ENCODE measurements at regions not wholly inside any gene's neighbourhood (a gene's known extent, or its start where the extent isn't known, plus 50 kb on each side); places are given as distances from the start of the nearest gene placed in this dataset.

DNA sequence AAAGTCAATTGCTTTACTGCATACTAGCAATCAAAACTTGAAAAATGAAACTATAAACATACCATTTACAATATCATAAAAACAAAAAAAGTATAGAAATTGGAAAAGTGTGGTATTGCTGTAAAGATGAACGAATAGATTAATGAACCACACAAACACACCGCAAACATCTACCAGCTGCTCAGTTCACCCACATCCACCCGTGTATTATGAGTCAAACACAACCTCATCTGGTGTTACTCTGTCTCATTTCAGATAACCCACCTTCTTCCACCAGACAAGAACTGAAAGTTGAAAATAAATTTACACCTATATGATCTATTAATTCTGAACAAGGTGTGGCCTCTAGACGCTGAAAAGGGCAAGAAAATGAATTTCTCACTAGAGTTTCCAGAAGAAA, 53.3 kb downstream of the BLID start:
- DNase-seq (ENCODE audit: low read depth): peak; percentile 5
- no peak overlapping the region for H3K4me3 ChIP-seq (ENCODE audit: low read depth, low read length)
- TF ChIP-seq, protein P1, sequence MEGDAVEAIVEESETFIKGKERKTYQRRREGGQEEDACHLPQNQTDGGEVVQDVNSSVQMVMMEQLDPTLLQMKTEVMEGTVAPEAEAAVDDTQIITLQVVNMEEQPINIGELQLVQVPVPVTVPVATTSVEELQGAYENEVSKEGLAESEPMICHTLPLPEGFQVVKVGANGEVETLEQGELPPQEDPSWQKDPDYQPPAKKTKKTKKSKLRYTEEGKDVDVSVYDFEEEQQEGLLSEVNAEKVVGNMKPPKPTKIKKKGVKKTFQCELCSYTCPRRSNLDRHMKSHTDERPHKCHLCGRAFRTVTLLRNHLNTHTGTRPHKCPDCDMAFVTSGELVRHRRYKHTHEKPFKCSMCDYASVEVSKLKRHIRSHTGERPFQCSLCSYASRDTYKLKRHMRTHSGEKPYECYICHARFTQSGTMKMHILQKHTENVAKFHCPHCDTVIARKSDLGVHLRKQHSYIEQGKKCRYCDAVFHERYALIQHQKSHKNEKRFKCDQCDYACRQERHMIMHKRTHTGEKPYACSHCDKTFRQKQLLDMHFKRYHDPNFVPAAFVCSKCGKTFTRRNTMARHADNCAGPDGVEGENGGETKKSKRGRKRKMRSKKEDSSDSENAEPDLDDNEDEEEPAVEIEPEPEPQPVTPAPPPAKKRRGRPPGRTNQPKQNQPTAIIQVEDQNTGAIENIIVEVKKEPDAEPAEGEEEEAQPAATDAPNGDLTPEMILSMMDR (IDR thresholded peaks at IDR 0.05; ENCODE audit: insufficient read depth, low read depth, low read length, missing control alignments): no peak

DNA sequence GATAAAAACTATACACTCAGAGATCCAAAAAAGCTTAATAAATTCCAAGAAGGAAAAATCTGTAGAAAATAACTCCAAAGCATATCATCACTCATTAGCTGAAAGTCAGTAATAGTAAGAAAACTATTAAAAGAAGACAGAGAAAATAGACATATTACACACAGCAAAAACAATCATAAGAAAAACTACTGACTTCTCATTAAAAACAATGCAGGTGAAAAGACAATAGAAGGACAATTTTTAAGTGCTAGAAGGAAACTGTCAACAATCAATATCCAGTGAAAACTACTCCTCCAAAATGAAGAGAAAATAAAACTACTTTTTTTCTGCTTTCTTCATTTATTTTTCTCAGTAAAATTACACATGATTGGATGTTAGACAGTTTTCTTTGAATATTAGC, 56.5 kb downstream of the BLID start:
- no peak overlapping the region for H3K4me3 ChIP-seq (ENCODE audit: low read depth, low read length)
- TF ChIP-seq, protein P1 (IDR thresholded peaks at IDR 0.05; ENCODE audit: insufficient read depth, low read depth, low read length, missing control alignments): no peak
- DNase-seq (ENCODE audit: low read depth): no peak

DNA sequence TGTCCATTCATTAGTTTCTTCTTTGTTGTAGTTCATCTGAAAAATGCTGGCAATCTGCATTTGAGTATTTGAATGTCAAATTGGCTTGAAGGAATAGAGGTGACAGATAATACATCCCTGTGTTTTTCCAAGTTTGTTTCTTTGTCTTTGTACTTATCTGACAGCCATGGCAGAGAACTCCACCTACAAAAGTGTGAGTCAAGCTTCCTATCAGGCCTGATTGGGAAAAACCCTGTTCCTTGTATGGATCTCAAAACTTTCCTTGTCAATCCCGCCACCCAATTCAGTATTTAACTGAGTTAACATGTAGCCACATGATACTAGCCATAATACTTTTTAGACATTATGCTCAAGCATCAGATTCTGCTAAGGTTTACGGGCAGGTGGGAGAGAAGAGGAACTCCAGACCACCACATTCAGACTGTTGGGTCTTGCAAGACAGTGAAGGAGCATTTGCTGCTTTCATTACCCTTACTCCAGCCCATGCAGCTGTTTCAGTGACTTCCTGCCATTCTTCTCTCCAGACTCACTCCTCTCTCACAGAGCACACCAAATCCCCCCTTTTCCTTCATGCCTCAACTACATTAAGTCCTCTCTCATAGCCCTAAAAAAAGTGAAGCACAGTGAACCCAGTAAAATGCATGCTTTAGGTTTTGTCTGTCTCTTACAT, 65.9 kb downstream of the BLID start:
- no peak overlapping the region for H3K4me3 ChIP-seq (ENCODE audit: low read depth, low read length)
- TF ChIP-seq, protein P1 (IDR thresholded peaks at IDR 0.05; ENCODE audit: insufficient read depth, low read depth, low read length, missing control alignments): no peak
- DNase-seq (ENCODE audit: low read depth): no peak

DNA sequence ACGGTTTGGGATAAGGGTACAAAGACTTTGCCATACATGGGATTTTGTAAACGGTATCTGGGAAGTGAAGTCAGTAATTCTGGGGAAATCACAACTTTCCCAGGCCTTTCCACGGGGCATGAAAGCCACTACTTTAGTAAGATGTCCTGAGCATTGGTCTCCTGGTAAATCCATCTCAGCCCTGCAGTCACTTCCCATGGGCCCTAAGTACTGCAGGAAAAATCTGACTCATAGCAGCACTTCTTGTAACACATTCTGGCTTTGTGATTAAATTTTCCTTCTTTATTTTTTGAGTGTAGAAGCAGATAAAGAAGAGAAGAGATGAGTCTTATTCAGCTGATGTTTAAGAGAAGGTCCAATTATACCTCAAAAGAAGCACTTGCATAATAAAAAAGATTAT, 67.6 kb downstream of the BLID start:
- TF ChIP-seq, protein P1 (IDR thresholded peaks at IDR 0.05; ENCODE audit: insufficient read depth, low read depth, low read length, missing control alignments): no peak
- DNase-seq (ENCODE audit: low read depth): no peak
- no peak overlapping the region for H3K4me3 ChIP-seq (ENCODE audit: low read depth, low read length)

GRCh38 chr11:122046846-122047245, 69.2 kb downstream of the BLID start:
- no peak overlapping the region for H3K4me3 ChIP-seq (ENCODE audit: low read depth, low read length)
- no peak for DNase-seq (ENCODE audit: low read depth)
- TF ChIP-seq, protein P1 (IDR thresholded peaks at IDR 0.05; ENCODE audit: insufficient read depth, low read depth, low read length, missing control alignments): no peak

- TF ChIP-seq, protein P1 (IDR thresholded peaks at IDR 0.05; ENCODE audit: insufficient read depth, low read depth, low read length, missing control alignments): no peak
- no peak for DNase-seq (ENCODE audit: low read depth)
- H3K4me3 ChIP-seq (ENCODE audit: low read depth, low read length): no peak overlapping the region
Measured at GRCh38 chr11:122046438-122046837, 69.6 kb downstream of the BLID start.

DNA sequence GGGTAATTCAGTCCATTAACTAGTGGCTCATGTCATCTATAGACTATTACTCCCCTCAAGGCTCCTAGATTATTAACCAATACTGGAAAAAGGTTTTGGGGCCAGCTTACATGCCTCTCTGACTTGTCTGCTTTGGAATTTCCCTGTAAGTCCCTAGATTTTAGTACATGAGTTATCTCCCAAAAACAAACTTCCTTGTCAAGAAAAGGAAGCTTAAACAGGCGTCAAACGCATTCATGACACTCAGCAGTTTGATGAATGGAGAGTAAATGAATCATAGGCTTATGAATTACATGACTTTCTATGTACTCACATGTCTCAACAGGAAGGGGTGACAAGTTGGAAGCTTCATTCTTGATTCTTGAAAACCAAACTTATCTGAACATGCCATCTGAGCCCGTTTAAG, 70.8 kb downstream of the BLID start:
- no peak for DNase-seq (ENCODE audit: low read depth)
- TF ChIP-seq, protein P1 (IDR thresholded peaks at IDR 0.05; ENCODE audit: insufficient read depth, low read depth, low read length, missing control alignments): no peak

More for the DNA sequence above, 70.8 kb downstream of the BLID start:
- no peak overlapping the region for H3K4me3 ChIP-seq (ENCODE audit: low read depth, low read length)

Measured in GM12865 (cell line).